Upper lobe of left lung (tissue), 6 donors: ENCODE measurements at regions not wholly inside any gene's neighbourhood (a gene's known extent, or its start where the extent isn't known, plus 50 kb on each side); places are given as distances from the start of the nearest gene placed in this dataset.

Experiments
- ATAC-seq, 2 donors: fragments of 200-7000 bp; cut with Tn5 transposase; one replicate each; pipeline ENCODE4 v1.9.1; 2022; ENCODE audit warnings: mild to moderate bottlenecking in 2 of 2, moderate library complexity in 2 of 2; ENCODE audit not compliant: low FRiP score in 2 of 2
- DNase-seq, 2 donors: peaks; one replicate each; pipeline ENCODE4 v3.0.0-alpha.2; 2019 to 2020
- H3K27ac ChIP-seq, 4 donors: fragments of 200-600 bp; sonication (generic); one replicate each; pipeline ENCODE4 v1.5.1; 2016 to 2019
- H3K27me3 ChIP-seq, 4 donors: fragments of 200-600 bp; sonication (generic); one replicate each; pipeline ENCODE4 v1.5.1; 2017 to 2019
- H3K36me3 ChIP-seq, 4 donors: fragments of 200-600 bp; sonication (generic); one replicate each; pipeline ENCODE4 v1.5.1; 2016 to 2019
- H3K4me1 ChIP-seq, 4 donors: fragments of 200-600 bp; sonication (generic); one replicate each; pipeline ENCODE4 v1.5.1; 2018 to 2019
- H3K4me3 ChIP-seq, 4 donors: fragments of 200-600 bp; sonication (generic); one replicate each; pipeline ENCODE4 v1.5.1; 2017 to 2019; ENCODE audit warnings: mild to moderate bottlenecking in 2 of 4, moderate library complexity in 1 of 4
- H3K9me3 ChIP-seq, 4 donors: fragments of 200-600 bp; sonication (generic); one replicate each; pipeline ENCODE4 v1.5.1; 2018 to 2019
- CTCF ChIP-seq, 6 experiments: fragments of 450-650 bp in 4 of 6; fragments of 200-600 bp in 2 of 6; sonication (generic) in 2 of 6; IDR thresholded peaks; one replicate each; pipeline ENCODE4 v1.5.1; 2016 to 2019; ENCODE audit warnings: antibody characterized with exemption in 6 of 6
- EP300 ChIP-seq, 4 donors: sonication (generic); formaldehyde crosslinking; IDR thresholded peaks; one replicate each; pipeline ENCODE4 v1.5.1; 2017; ENCODE audit warnings: antibody characterized with exemption in 4 of 4, control low read depth in 2 of 4
- POLR2A ChIP-seq, 4 donors: fragments of 450-650 bp; IDR thresholded peaks; one replicate each; pipeline ENCODE4 v1.5.1; 2016 to 2017; ENCODE audit warnings: antibody characterized with exemption in 4 of 4, mild to moderate bottlenecking in 2 of 4
- POLR2AphosphoS5 ChIP-seq, 2 donors: sonication (generic); formaldehyde crosslinking; IDR thresholded peaks; one replicate each; pipeline ENCODE4 v1.5.1; 2017; ENCODE audit warnings: antibody characterized with exemption in 2 of 2
- WGBS, 2 donors: methylation state at CpG; one replicate each; pipeline ENCODE4 v1.1.5; 2017 to 2018; 5-methylcytosine and 5-hydroxymethylcytosine counted together
- donor health status: DM: no; HTN: no; CAD: no; lungs with moderate emphysema.
- donor health status: DM: no; HTN: yes; CAD: no; lungs with severe emphysema.

GRCh38 chr22:27581236-27581635 lies 220.3 kb downstream of the MN1 start:
- peaks cover 0 to 8% (median under 1%) of the 10 kb centered on the region in 4 donors for H3K4me1 ChIP-seq
- DNase-seq (no peak), ATAC-seq (no peak)
- TF ChIP-seq EP300 (IDR thresholded peaks at IDR 0.05) (no peak), CTCF (IDR thresholded peaks at IDR 0.05) (no peak), POLR2A (IDR thresholded peaks at IDR 0.05) (no peak), POLR2AphosphoS5 (IDR thresholded peaks at IDR 0.05) (no peak)
- no peak overlapping the region for H3K4me3 ChIP-seq
- no peaks in the 10 kb centered on the region for H3K27me3 ChIP-seq
- H3K9me3 ChIP-seq: no peaks in the 10 kb centered on the region
- H3K27ac ChIP-seq: peak overlapping the region in 1 of 4 donors; percentile 3
- no peaks in the 10 kb centered on the region for H3K36me3 ChIP-seq
- WGBS, 2 donors: 80 to 81% methylated on average over 7 to 8 of the region's 8 CpGs

GRCh38 chr22:27581688-27582087 lies 219.9 kb downstream of the MN1 start:
- H3K27me3 ChIP-seq: no peaks in the 10 kb centered on the region
- WGBS, 2 donors: 64 to 80% methylated on average over 1 to 8 of the region's 8 CpGs
- no peaks in the 10 kb centered on the region for H3K9me3 ChIP-seq
- no peak overlapping the region for H3K4me3 ChIP-seq
- peaks cover 0 to 8% (median 0%) of the 10 kb centered on the region in 4 donors for H3K4me1 ChIP-seq
- ATAC-seq (peak; percentile 25 to 89), DNase-seq (peak in 1 of 2 donors; percentile 41)
- H3K36me3 ChIP-seq: no peaks in the 10 kb centered on the region
- H3K27ac ChIP-seq: peak overlapping the region in 1 of 4 donors; percentile 3
- TF ChIP-seq CTCF (IDR thresholded peaks at IDR 0.05): no peak
- peak in 1 of 4 donors; percentile 37 for TF ChIP-seq EP300 (IDR thresholded peaks at IDR 0.05)
- peak; percentile 23 to 63 for TF ChIP-seq POLR2AphosphoS5 (IDR thresholded peaks at IDR 0.05)

GRCh38 chr22:27583856-27584255 lies 217.7 kb downstream of the MN1 start:
- DNase-seq (peak in 1 of 2 donors; percentile 33), ATAC-seq (no peak)
- H3K36me3 ChIP-seq: no peaks in the 10 kb centered on the region
- H3K9me3 ChIP-seq: no peaks in the 10 kb centered on the region
- H3K4me3 ChIP-seq: no peak overlapping the region
- H3K27ac ChIP-seq: no peak overlapping the region
- TF ChIP-seq EP300 (IDR thresholded peaks at IDR 0.05) (no peak), POLR2AphosphoS5 (IDR thresholded peaks at IDR 0.05) (no peak), POLR2A (IDR thresholded peaks at IDR 0.05) (no peak), CTCF (IDR thresholded peaks at IDR 0.05) (no peak)
- no peaks in the 10 kb centered on the region for H3K4me1 ChIP-seq
- 67 to 86% methylated on average over 4 to 8 of the region's 9 CpGs for WGBS, 2 donors
- no peaks in the 10 kb centered on the region for H3K27me3 ChIP-seq

GRCh38 chr22:27585141-27585540 lies 216.4 kb downstream of the MN1 start:
- no peaks in the 10 kb centered on the region for H3K9me3 ChIP-seq
- no peak for TF ChIP-seq EP300 (IDR thresholded peaks at IDR 0.05)
- TF ChIP-seq CTCF (IDR thresholded peaks at IDR 0.05): no peak
- no peak for TF ChIP-seq POLR2A (IDR thresholded peaks at IDR 0.05)
- TF ChIP-seq POLR2AphosphoS5 (IDR thresholded peaks at IDR 0.05): no peak
- DNase-seq (no peak), ATAC-seq (no peak)
- WGBS, 2 donors: 71 to 84% methylated on average over 1 to 2 of the region's 2 CpGs
- H3K4me1 ChIP-seq: no peaks in the 10 kb centered on the region
- no peaks in the 10 kb centered on the region for H3K27me3 ChIP-seq
- H3K27ac ChIP-seq: no peak overlapping the region
- H3K4me3 ChIP-seq: no peak overlapping the region
- no peaks in the 10 kb centered on the region for H3K36me3 ChIP-seq

- ATAC-seq (no peak), DNase-seq (no peak)
- H3K27ac ChIP-seq: no peak overlapping the region
- no peaks in the 10 kb centered on the region for H3K4me1 ChIP-seq
- no peak overlapping the region for H3K4me3 ChIP-seq
- TF ChIP-seq CTCF (IDR thresholded peaks at IDR 0.05) (no peak), EP300 (IDR thresholded peaks at IDR 0.05) (no peak), POLR2AphosphoS5 (IDR thresholded peaks at IDR 0.05) (no peak), POLR2A (IDR thresholded peaks at IDR 0.05) (no peak)
- 63 to 78% methylated on average over 4 to 6 of the region's 6 CpGs for WGBS, 2 donors
- H3K36me3 ChIP-seq: no peaks in the 10 kb centered on the region
- H3K27me3 ChIP-seq: no peaks in the 10 kb centered on the region
- no peaks in the 10 kb centered on the region for H3K9me3 ChIP-seq
These were observed 213.3 kb downstream of the MN1 start for GRCh38 chr22:27588268-27588667.
